ENCODE measurements at regions not wholly inside any gene's neighbourhood (a gene's known extent, or its start where the extent isn't known, plus 50 kb on each side); places are given as distances from the start of the nearest gene placed in this dataset.

DNA sequence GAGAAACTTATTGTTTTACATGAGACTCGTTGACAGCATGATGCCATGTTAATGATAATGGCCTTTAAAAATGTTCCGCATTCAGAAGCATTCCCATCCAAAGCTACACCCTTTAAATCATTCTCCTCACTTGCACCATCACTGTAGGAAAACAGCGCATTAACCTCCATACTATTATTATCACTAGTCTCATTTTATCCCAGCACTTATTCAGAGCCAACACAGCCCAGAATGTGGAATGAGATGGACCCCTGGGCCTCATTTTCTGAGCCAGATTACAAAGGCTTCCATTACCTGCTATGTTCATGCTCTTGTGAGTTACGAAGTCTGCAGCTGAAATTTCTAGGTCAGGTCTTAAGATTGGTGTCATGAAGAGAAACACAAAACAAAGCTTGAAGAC is 159.4 kb downstream of the HS3ST3A1 start:
- Histone ChIP-seq H3K4me1 (ENCODE audit: control insufficient read depth in 1 of 2, insufficient read depth in 2 of 2, low read length in 2 of 2) (no peaks in the 10 kb centered on the region), H3K27ac (ENCODE audit: low read depth in 1 of 2, low read length in 2 of 2) (no peak overlapping the region), H3K36me3 (ENCODE audit: control insufficient read depth in 1 of 2, insufficient read depth in 2 of 2, low read length in 1 of 2) (no peaks in the 10 kb centered on the region), H3K4me3 (ENCODE audit: low read length in 2 of 2) (no peak overlapping the region), H3K27me3 (ENCODE audit: control insufficient read depth in 1 of 2, insufficient read depth in 2 of 2, low read length in 1 of 2) (peaks cover 0 to 1% of the 10 kb centered on the region in 2 donors), H3K9me3 (ENCODE audit: control insufficient read depth, low read length) (peaks cover 3% of the 10 kb centered on the region)
- ATAC-seq (ENCODE audit: low FRiP score), result no peak
- DNase-seq, result no peak
- WGBS, 2 donors, result 76 to 78% methylated on average over 4 of the region's 4 CpGs
- intact Hi-C loops (cut with DNase I), result no loop called here

DNA sequence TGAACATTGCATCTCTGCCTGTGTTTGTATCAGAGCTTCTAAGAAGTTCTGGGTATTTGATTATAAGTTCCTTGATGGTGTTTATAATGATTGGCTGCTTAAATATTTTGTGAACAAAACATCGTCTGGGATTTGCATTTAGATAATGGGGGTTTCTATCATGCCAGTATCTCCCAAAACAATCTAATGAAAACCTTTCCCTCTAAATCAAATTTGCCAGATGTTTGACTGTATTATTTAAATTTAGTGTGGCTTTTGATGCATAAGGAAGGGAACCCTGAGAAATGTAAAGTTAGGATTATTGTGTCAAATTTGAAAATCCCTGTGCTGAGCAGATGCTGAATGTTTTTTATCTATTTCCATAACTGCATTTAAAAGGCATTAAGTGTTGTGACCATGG is 159.9 kb downstream of the HS3ST3A1 start:
- Histone ChIP-seq H3K27me3 (ENCODE audit: control insufficient read depth in 1 of 2, insufficient read depth in 2 of 2, low read length in 1 of 2) (peaks cover 0 to 1% of the 10 kb centered on the region in 2 donors), H3K36me3 (ENCODE audit: control insufficient read depth in 1 of 2, insufficient read depth in 2 of 2, low read length in 1 of 2) (no peaks in the 10 kb centered on the region), H3K9me3 (ENCODE audit: control insufficient read depth, low read length) (peaks cover 3% of the 10 kb centered on the region), H3K27ac (ENCODE audit: low read depth in 1 of 2, low read length in 2 of 2) (no peak overlapping the region), H3K4me3 (ENCODE audit: low read length in 2 of 2) (no peak overlapping the region), H3K4me1 (ENCODE audit: control insufficient read depth in 1 of 2, insufficient read depth in 2 of 2, low read length in 2 of 2) (no peaks in the 10 kb centered on the region)
- ATAC-seq (ENCODE audit: low FRiP score), result no peak
- intact Hi-C loops (cut with DNase I), result no loop called here
- DNase-seq, result no peak
- 58 to 79% methylated on average over 1 of the region's 1 CpG for WGBS, 2 donors

DNA sequence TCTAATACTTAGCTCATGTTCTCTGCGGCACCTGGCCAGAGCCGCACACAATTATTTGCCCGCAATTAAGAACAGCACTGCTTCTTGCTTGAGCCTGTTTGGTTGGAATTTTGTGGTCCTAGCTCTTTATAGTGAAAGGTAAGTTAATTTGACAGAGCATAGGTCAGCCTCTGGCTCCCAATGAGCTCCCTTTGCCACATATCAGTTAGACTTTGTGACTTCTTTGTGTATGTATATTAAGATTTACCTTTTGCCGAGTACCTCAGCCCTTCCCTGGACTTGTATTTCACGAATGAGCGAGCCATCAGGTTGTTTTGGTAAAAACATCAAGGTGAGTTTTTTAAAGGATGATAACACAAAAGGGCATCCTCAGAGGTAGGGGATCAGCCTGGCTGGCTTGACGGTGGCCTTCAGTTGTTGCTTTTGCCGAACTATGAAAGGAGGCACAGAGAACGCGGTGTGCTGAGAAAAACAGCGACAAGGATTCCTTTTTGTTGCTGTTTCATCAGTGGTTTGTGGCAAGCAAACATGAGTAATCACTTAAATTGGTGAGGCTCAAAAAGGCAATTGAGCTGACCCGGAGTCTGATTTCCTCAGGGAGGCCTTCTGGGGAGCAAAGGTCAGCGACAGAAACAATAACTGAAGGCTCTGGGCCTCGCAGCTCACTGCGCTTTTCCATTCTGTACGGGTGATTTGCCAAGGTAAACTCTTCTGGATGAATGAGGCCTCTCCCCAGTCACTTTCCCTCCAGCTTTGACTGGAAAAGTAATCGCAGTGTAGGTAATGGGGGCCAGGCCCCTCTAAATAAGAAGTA is 163.6 kb downstream of the HS3ST3A1 start:
- H3K4me1 ChIP-seq (ENCODE audit: control insufficient read depth in 1 of 2, insufficient read depth in 2 of 2, low read length in 2 of 2), result no peaks in the 10 kb centered on the region
- no peaks in the 10 kb centered on the region for H3K36me3 ChIP-seq (ENCODE audit: control insufficient read depth in 1 of 2, insufficient read depth in 2 of 2, low read length in 1 of 2)
- ATAC-seq (ENCODE audit: low FRiP score) (no peak), DNase-seq (no peak)
- WGBS, 2 donors, result 37 to 41% methylated on average over 17 of the region's 17 CpGs
- H3K27me3 ChIP-seq (ENCODE audit: control insufficient read depth in 1 of 2, insufficient read depth in 2 of 2, low read length in 1 of 2), result peaks cover 0 to 1% of the 10 kb centered on the region in 2 donors
- H3K4me3 ChIP-seq (ENCODE audit: low read length in 2 of 2), result no peak overlapping the region
- peaks cover 3% of the 10 kb centered on the region for H3K9me3 ChIP-seq (ENCODE audit: control insufficient read depth, low read length)
- no peak overlapping the region for H3K27ac ChIP-seq (ENCODE audit: low read depth in 1 of 2, low read length in 2 of 2)
- intact Hi-C loops (cut with DNase I), result no loop called here

DNA sequence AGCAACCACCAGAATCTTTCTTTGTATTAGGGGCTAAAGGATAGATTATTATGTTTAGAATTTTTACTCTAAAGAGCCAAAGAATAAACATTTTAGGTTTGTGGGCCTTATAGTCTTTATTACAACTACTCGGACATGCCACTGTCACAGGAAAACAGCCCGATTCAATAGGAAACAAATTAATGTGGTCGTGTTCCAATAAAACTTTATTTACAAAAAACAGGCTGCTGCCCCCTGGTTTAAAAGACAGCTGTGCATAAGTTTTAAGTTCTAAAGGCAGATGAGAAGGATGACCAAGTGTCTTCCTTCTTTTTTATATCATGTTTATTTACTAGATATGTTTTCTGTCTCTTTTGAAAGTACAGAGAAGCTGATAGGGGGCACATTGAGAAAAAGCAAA is 166.5 kb downstream of the HS3ST3A1 start:
- H3K4me1 ChIP-seq (ENCODE audit: control insufficient read depth in 1 of 2, insufficient read depth in 2 of 2, low read length in 2 of 2), result no peaks in the 10 kb centered on the region
- no peak overlapping the region for H3K27ac ChIP-seq (ENCODE audit: low read depth in 1 of 2, low read length in 2 of 2)
- WGBS, 2 donors, result 84 to 85% methylated on average over 3 of the region's 3 CpGs
- H3K9me3 ChIP-seq (ENCODE audit: control insufficient read depth, low read length), result peaks cover 3% of the 10 kb centered on the region
- no peak overlapping the region for H3K4me3 ChIP-seq (ENCODE audit: low read length in 2 of 2)
- no peaks in the 10 kb centered on the region for H3K36me3 ChIP-seq (ENCODE audit: control insufficient read depth in 1 of 2, insufficient read depth in 2 of 2, low read length in 1 of 2)
- no peak for DNase-seq
- peaks cover 0 to 1% of the 10 kb centered on the region in 2 donors for H3K27me3 ChIP-seq (ENCODE audit: control insufficient read depth in 1 of 2, insufficient read depth in 2 of 2, low read length in 1 of 2)
- intact Hi-C loops (cut with DNase I), result no loop called here
- ATAC-seq (ENCODE audit: low FRiP score), result no peak

DNA sequence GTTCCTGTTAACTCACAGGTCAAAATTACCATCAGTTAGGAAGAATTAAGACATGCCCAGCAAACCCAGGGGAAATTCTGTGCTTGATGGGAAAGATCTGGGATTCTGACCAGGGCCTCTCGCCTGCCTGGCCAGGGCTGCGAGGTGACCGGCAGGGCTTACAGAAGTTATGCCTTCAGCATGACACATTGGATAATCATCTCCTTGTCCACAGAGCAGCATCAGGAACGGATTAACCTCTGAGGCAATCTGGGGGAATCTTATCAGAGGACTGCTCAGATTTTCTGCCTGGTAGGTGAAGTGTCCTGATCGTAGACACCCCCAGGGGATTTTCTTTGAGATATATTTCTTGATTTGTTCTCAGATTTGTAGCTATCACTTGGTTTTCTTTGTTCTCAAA is 172.5 kb downstream of the HS3ST3A1 start:
- no peak overlapping the region for H3K4me3 ChIP-seq (ENCODE audit: low read length in 2 of 2)
- no peak for ATAC-seq (ENCODE audit: low FRiP score)
- no peak for DNase-seq
- no peaks in the 10 kb centered on the region for H3K27me3 ChIP-seq (ENCODE audit: control insufficient read depth in 1 of 2, insufficient read depth in 2 of 2, low read length in 1 of 2)
- no peaks in the 10 kb centered on the region for H3K4me1 ChIP-seq (ENCODE audit: control insufficient read depth in 1 of 2, insufficient read depth in 2 of 2, low read length in 2 of 2)
- intact Hi-C loops (cut with DNase I), result no loop called here
- no peaks in the 10 kb centered on the region for H3K36me3 ChIP-seq (ENCODE audit: control insufficient read depth in 1 of 2, insufficient read depth in 2 of 2, low read length in 1 of 2)
- 9 to 16% methylated on average over 5 of the region's 5 CpGs for WGBS, 2 donors
- H3K9me3 ChIP-seq (ENCODE audit: control insufficient read depth, low read length), result no peaks in the 10 kb centered on the region
- H3K27ac ChIP-seq (ENCODE audit: low read depth in 1 of 2, low read length in 2 of 2), result no peak overlapping the region

DNA sequence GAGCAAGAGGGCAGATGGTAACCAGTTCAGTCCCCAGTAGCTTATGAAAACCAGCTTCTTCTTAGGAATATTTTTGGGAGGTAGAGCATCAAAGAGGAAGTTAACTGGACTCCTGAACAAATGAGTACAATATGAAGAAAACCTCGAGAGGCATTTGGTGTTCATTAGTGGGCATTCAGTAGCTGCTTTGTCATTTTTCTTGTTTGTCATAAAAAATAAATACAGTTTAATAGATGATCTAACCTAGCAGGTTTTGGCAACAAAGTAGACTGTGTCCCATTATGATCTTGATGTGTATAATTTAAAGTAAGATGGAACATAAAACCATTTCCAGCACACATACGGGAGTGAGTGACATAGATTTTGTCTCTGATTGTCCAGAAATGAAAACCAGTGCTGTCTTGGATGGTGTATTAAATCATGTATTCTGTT is 173.1 kb downstream of the HS3ST3A1 start:
- H3K4me3 ChIP-seq (ENCODE audit: low read length in 2 of 2), result no peak overlapping the region
- no peaks in the 10 kb centered on the region for H3K27me3 ChIP-seq (ENCODE audit: control insufficient read depth in 1 of 2, insufficient read depth in 2 of 2, low read length in 1 of 2)
- WGBS, 2 donors, result 23 to 30% methylated on average over 2 of the region's 2 CpGs
- H3K36me3 ChIP-seq (ENCODE audit: control insufficient read depth in 1 of 2, insufficient read depth in 2 of 2, low read length in 1 of 2), result no peaks in the 10 kb centered on the region
- intact Hi-C loops (cut with DNase I), result no loop called here
- no peak for ATAC-seq (ENCODE audit: low FRiP score)
- no peaks in the 10 kb centered on the region for H3K9me3 ChIP-seq (ENCODE audit: control insufficient read depth, low read length)
- no peak for DNase-seq
- no peak overlapping the region for H3K27ac ChIP-seq (ENCODE audit: low read depth in 1 of 2, low read length in 2 of 2)
- H3K4me1 ChIP-seq (ENCODE audit: control insufficient read depth in 1 of 2, insufficient read depth in 2 of 2, low read length in 2 of 2), result no peaks in the 10 kb centered on the region

DNA sequence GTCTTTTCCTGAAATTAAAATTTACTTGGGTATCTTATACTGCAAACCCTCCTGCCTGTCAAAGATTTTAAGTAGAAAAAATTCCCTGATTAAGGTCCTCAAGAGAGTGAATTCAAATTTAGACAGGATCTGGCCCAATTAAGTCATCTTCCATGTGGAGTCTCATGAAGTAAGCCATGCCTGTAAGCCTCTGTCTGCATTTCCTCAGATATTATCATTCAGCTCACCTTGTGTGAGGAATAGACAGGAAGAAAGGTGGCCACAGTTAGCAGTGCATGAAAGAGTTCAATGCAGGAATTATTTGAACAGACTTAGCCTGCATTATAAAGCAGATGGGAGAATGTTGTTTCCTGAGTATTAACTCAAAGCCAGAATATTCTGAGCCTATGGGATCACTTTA is 174.7 kb downstream of the HS3ST3A1 start:
- no peaks in the 10 kb centered on the region for H3K27me3 ChIP-seq (ENCODE audit: control insufficient read depth in 1 of 2, insufficient read depth in 2 of 2, low read length in 1 of 2)
- H3K9me3 ChIP-seq (ENCODE audit: control insufficient read depth, low read length), result no peaks in the 10 kb centered on the region
- no peaks in the 10 kb centered on the region for H3K4me1 ChIP-seq (ENCODE audit: control insufficient read depth in 1 of 2, insufficient read depth in 2 of 2, low read length in 2 of 2)
- ATAC-seq (ENCODE audit: low FRiP score) (no peak), DNase-seq (no peak)
- intact Hi-C loops (cut with DNase I), result no loop called here
- no peaks in the 10 kb centered on the region for H3K36me3 ChIP-seq (ENCODE audit: control insufficient read depth in 1 of 2, insufficient read depth in 2 of 2, low read length in 1 of 2)
- no peak overlapping the region for H3K4me3 ChIP-seq (ENCODE audit: low read length in 2 of 2)
- H3K27ac ChIP-seq (ENCODE audit: low read depth in 1 of 2, low read length in 2 of 2), result no peak overlapping the region

DNA sequence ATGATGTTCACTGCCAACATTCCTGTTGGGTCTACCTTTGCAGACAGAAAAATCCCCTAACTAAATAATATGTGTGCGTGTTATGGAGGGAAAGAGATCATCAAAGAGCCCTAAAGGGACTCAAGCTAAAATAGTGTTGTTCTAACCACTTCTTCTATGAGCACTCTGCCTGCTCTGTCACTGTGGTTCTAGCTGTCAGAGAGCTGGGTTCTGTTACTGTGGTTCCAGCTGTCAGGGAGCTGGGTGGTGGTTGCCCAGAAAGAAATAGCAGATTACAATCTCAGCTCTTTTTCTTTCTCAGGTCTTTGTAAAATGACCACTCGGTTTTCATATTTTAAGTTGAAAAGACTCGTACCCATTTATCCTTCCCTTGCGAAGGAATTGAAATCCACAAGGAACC is 176.3 kb downstream of the HS3ST3A1 start:
- H3K4me3 ChIP-seq (ENCODE audit: low read length in 2 of 2), result no peak overlapping the region
- intact Hi-C loops (cut with DNase I), result no loop called here
- H3K27ac ChIP-seq (ENCODE audit: low read depth in 1 of 2, low read length in 2 of 2), result no peak overlapping the region
- no peak for DNase-seq
- no peak for ATAC-seq (ENCODE audit: low FRiP score)
- WGBS, 2 donors, result 82 to 83% methylated on average over 4 of the region's 4 CpGs
- no peaks in the 10 kb centered on the region for H3K36me3 ChIP-seq (ENCODE audit: control insufficient read depth in 1 of 2, insufficient read depth in 2 of 2, low read length in 1 of 2)
- H3K9me3 ChIP-seq (ENCODE audit: control insufficient read depth, low read length), result no peaks in the 10 kb centered on the region
- no peaks in the 10 kb centered on the region for H3K27me3 ChIP-seq (ENCODE audit: control insufficient read depth in 1 of 2, insufficient read depth in 2 of 2, low read length in 1 of 2)
- no peaks in the 10 kb centered on the region for H3K4me1 ChIP-seq (ENCODE audit: control insufficient read depth in 1 of 2, insufficient read depth in 2 of 2, low read length in 2 of 2)

DNA sequence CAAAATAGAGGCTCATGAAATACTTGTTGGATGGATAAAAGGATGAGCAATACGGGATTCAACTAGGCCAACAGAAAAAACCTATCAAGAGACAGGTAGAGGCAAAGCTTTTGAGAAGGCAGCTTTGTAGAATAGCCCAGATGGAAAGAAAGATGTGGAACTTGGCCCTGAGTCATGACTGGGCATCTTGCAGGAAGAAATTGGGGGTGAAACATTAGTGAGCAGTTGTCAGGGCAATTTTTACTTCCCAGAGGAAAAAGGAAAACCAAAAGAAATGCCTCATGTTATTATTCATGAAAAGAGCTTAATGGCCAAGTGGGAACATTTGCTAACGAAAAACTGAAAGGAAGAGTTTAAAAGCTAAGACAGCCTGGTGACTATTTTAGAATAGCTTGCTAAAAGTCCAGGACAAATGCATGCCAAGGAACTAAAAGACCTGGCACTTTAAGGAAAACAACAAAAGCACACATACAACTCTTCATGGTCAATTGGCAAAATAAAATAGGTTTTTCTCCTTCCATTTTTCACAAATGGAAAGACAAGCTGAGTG is 180.1 kb downstream of the HS3ST3A1 start:
- no peaks in the 10 kb centered on the region for H3K27me3 ChIP-seq (ENCODE audit: control insufficient read depth in 1 of 2, insufficient read depth in 2 of 2, low read length in 1 of 2)
- DNase-seq (no peak), ATAC-seq (ENCODE audit: low FRiP score) (no peak)
- H3K4me3 ChIP-seq (ENCODE audit: low read length in 2 of 2), result no peak overlapping the region
- no peaks in the 10 kb centered on the region for H3K4me1 ChIP-seq (ENCODE audit: control insufficient read depth in 1 of 2, insufficient read depth in 2 of 2, low read length in 2 of 2)
- H3K36me3 ChIP-seq (ENCODE audit: control insufficient read depth in 1 of 2, insufficient read depth in 2 of 2, low read length in 1 of 2), result no peaks in the 10 kb centered on the region
- no peaks in the 10 kb centered on the region for H3K9me3 ChIP-seq (ENCODE audit: control insufficient read depth, low read length)
- 59 to 67% methylated on average over 2 of the region's 2 CpGs for WGBS, 2 donors
- no peak overlapping the region for H3K27ac ChIP-seq (ENCODE audit: low read depth in 1 of 2, low read length in 2 of 2)
- intact Hi-C loops (cut with DNase I), result no loop called here

Measured in aorta (tissue), 5 donors.